B cell (primary cell): ENCODE measurements at regions not wholly inside any gene's neighbourhood (a gene's known extent, or its start where the extent isn't known, plus 50 kb on each side); places are given as distances from the start of the nearest gene placed in this dataset.

Source experiments
- ATAC-seq: fragments of 200-7000 bp; cut with Tn5 transposase; one replicate; pipeline ENCODE4 v1.10.0; 2021; ENCODE audit warnings: low read depth, mild to moderate bottlenecking, moderate number of reproducible peaks, moderate library complexity
- CTCF ChIA-PET: fragments of 350-600 bp; sonication (Branson Sonifier 250); formaldehyde crosslinking; loops from one replicate; lab custom pipeline; 2021; ENCODE audit warnings: antibody characterized with exemption, inconsistent platforms; lab: Charles Lee
- POLR2A ChIA-PET: fragments of 350-600 bp; sonication (Branson Sonifier 250); formaldehyde crosslinking; loops from one replicate; lab custom pipeline; 2021; ENCODE audit warnings: antibody characterized with exemption; lab: Charles Lee
- DNase-seq: peaks from one replicate; pipeline ENCODE4 v3.0.0; 2013
- H2AFZ ChIP-seq: 2 replicates; pipeline ENCODE4 v1.6.1; 2012; ENCODE audit warnings: mild to moderate bottlenecking, low read depth, low read length; ENCODE audit not compliant: insufficient read depth, poor library complexity, severe bottlenecking
- H3K27ac ChIP-seq, 2 donors: 1 replicate in 1 of 2; 2 replicates in 1 of 2; pipeline ENCODE4 v1.5.1; 2012 to 2013; ENCODE audit warnings: low read length in 2 of 2, mild to moderate bottlenecking in 2 of 2, moderate library complexity in 1 of 2
- H3K27me3 ChIP-seq, 4 experiments: fragments of 200-600 bp in 1 of 4; sonication (generic) in 1 of 4; replicated peaks in 1 of 4; 1 replicate in 2 of 4; 2 replicates in 2 of 4; pipeline versions ENCODE4 v1.6.1 to v1.7.0; 2013 to 2016; ENCODE audit warnings: low read length in 3 of 4, mild to moderate bottlenecking in 2 of 4, mixed read lengths in 1 of 4, moderate library complexity in 1 of 4; ENCODE audit not compliant: insufficient read depth in 4 of 4, control insufficient read depth in 3 of 4; ENCODE audit errors: control extremely low read depth in 1 of 4
- H3K36me3 ChIP-seq, 2 experiments: replicated peaks in 1 of 2; 1 replicate in 1 of 2; 2 replicates in 1 of 2; pipeline versions ENCODE4 v1.6.1 to v1.7.1; 2013; ENCODE audit warnings: low read length in 1 of 2; ENCODE audit not compliant: insufficient read depth in 2 of 2, control insufficient read depth in 1 of 2; ENCODE audit errors: control extremely low read depth in 1 of 2, extremely low read depth in 1 of 2
- H3K4me1 ChIP-seq, 2 donors: fragments of 200-600 bp in 1 of 2; sonication (generic) in 1 of 2; 1 replicate in 1 of 2; 2 replicates in 1 of 2; pipeline versions ENCODE4 v1.5.1 to v1.6.1; 2013 to 2017; ENCODE audit warnings: low read length in 2 of 2; ENCODE audit not compliant: control insufficient read depth in 2 of 2, insufficient read depth in 2 of 2
- H3K4me2 ChIP-seq: replicated peaks from 2 replicates; pipeline ENCODE3; 2012; ENCODE audit warnings: mild to moderate bottlenecking, low read depth, low read length; ENCODE audit not compliant: poor library complexity, severe bottlenecking
- H3K4me3 ChIP-seq, 5 experiments: fragments of 200-600 bp in 1 of 5; sonication (generic) in 1 of 5; 1 replicate in 3 of 5; 2 replicates in 2 of 5; pipeline versions ENCODE4 v1.5.1 to v1.7.0; 2011 to 2016; ENCODE audit warnings: low read length in 4 of 5, mild to moderate bottlenecking in 4 of 5, low read depth in 2 of 5, control low read depth in 1 of 5, moderate library complexity in 1 of 5; ENCODE audit not compliant: insufficient read depth in 1 of 5; ENCODE audit errors: control extremely low read depth in 1 of 5, extremely low read depth in 1 of 5
- H3K79me2 ChIP-seq: fragments of 200-600 bp; sonication (generic); one replicate; pipeline ENCODE4 v1.6.0; 2016; ENCODE audit warnings: low read length; ENCODE audit not compliant: control insufficient read depth, insufficient read depth
- H3K9ac ChIP-seq: fragments of 200-600 bp; sonication (generic); 2 replicates; pipeline ENCODE4 v1.6.1; 2017; ENCODE audit warnings: mild to moderate bottlenecking, low read length, moderate library complexity
- H3K9me3 ChIP-seq, 3 donors: one replicate each; pipeline versions ENCODE4 v1.6.1 to v1.7.1; 2013; ENCODE audit warnings: low read length in 2 of 3; ENCODE audit not compliant: control insufficient read depth in 2 of 3, insufficient read depth in 1 of 3; ENCODE audit errors: control extremely low read depth in 1 of 3
- H4K20me1 ChIP-seq: 2 replicates; pipeline ENCODE4 v1.6.0; 2012; ENCODE audit warnings: mild to moderate bottlenecking, low read length; ENCODE audit not compliant: insufficient read depth, control insufficient read depth, poor library complexity, severe bottlenecking
- H3K27ac Mint-ChIP-seq: one replicate; pipeline ENCODE4 v1.8.0; 2021; ENCODE audit warnings: mixed read lengths
- H3K27me3 Mint-ChIP-seq: one replicate; pipeline ENCODE4 v1.8.0; 2021; ENCODE audit warnings: mixed read lengths
- H3K4me1 Mint-ChIP-seq: one replicate; pipeline ENCODE4 v1.8.0; 2021; ENCODE audit warnings: mixed read lengths
- H3K4me3 Mint-ChIP-seq: one replicate; pipeline ENCODE4 v1.8.0; 2021; ENCODE audit warnings: mixed read lengths
- H3K9me3 Mint-ChIP-seq: one replicate; pipeline ENCODE4 v1.8.0; 2022; ENCODE audit warnings: mixed read lengths; ENCODE audit not compliant: insufficient read depth
- EZH2 ChIP-seq: IDR thresholded peaks from 2 replicates; pipeline ENCODE4 v1.6.1; 2012; ENCODE audit warnings: borderline replicate concordance, low read depth, mild to moderate bottlenecking, moderate library complexity, low read length; ENCODE audit not compliant: insufficient read depth, poor library complexity, severe bottlenecking
- WGBS: methylation state at CpG from one replicate; pipeline ENCODE4 v1.1.5; 2013; ENCODE audit warnings: missing lambda C conversion rate; ENCODE audit not compliant: insufficient coverage; 5-methylcytosine and 5-hydroxymethylcytosine counted together
- intact Hi-C: fragments of 100-400 bp; cut with micrococcal nuclease; formaldehyde crosslinking; loops from one replicate; pipeline ENCODE4 v1.10.0; 2022
- TF ChIP-seq, protein P1 (sequence below): fragments of 200-600 bp; IDR thresholded peaks from one replicate; pipeline ENCODE4 v1.8.0; 2022; ENCODE audit warnings: antibody characterized with exemption, mild to moderate bottlenecking

DNA sequence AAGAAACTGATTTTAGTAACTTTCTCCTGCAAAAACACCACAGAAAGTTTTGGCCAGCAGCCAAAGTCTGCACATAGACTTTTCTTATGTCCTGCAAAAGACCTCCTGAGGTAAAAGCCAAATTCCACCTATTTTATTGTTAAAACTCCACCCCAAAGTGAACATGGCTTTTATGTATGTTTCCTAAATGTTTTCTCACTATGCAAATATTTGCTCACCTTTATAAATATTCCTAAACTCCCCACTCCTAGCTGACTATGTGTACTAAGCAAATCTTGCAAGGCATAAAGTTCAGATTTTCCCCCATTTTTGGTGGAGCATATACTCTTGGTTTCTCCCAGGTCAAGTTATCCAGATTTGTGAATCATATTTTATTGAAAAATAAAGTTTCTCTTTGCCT, 446.2 kb downstream of the DNAH5 start:
- Mint-ChIP-seq H3K27ac (no peak overlapping the region), H3K4me1 (no peaks in the 10 kb centered on the region), H3K4me3 (no peak overlapping the region), H3K9me3 (peaks cover 6% of the 10 kb centered on the region), H3K27me3 (no peaks in the 10 kb centered on the region)
- Histone ChIP-seq H3K9me3 (peaks cover 0 to 9% (median 0%) of the 10 kb centered on the region in 3 donors), H3K27me3 (no peaks in the 10 kb centered on the region), H2AFZ (no peak overlapping the region), H3K4me3 (no peak overlapping the region), H4K20me1 (no peaks in the 10 kb centered on the region), H3K9ac (no peak overlapping the region), H3K4me1 (no peaks in the 10 kb centered on the region), H3K27ac (no peak overlapping the region), H3K4me2 (no peak overlapping the region), H3K79me2 (no peaks in the 10 kb centered on the region), H3K36me3 (no peaks in the 10 kb centered on the region)
- ChIA-PET CTCF (no interaction called here), POLR2A (no interaction called here)
- DNase-seq, result no peak
- TF ChIP-seq, protein P1, sequence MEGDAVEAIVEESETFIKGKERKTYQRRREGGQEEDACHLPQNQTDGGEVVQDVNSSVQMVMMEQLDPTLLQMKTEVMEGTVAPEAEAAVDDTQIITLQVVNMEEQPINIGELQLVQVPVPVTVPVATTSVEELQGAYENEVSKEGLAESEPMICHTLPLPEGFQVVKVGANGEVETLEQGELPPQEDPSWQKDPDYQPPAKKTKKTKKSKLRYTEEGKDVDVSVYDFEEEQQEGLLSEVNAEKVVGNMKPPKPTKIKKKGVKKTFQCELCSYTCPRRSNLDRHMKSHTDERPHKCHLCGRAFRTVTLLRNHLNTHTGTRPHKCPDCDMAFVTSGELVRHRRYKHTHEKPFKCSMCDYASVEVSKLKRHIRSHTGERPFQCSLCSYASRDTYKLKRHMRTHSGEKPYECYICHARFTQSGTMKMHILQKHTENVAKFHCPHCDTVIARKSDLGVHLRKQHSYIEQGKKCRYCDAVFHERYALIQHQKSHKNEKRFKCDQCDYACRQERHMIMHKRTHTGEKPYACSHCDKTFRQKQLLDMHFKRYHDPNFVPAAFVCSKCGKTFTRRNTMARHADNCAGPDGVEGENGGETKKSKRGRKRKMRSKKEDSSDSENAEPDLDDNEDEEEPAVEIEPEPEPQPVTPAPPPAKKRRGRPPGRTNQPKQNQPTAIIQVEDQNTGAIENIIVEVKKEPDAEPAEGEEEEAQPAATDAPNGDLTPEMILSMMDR, result no peak
- no peak for TF ChIP-seq EZH2
- intact Hi-C loops, result no loop called here
- ATAC-seq, result no peak

DNA sequence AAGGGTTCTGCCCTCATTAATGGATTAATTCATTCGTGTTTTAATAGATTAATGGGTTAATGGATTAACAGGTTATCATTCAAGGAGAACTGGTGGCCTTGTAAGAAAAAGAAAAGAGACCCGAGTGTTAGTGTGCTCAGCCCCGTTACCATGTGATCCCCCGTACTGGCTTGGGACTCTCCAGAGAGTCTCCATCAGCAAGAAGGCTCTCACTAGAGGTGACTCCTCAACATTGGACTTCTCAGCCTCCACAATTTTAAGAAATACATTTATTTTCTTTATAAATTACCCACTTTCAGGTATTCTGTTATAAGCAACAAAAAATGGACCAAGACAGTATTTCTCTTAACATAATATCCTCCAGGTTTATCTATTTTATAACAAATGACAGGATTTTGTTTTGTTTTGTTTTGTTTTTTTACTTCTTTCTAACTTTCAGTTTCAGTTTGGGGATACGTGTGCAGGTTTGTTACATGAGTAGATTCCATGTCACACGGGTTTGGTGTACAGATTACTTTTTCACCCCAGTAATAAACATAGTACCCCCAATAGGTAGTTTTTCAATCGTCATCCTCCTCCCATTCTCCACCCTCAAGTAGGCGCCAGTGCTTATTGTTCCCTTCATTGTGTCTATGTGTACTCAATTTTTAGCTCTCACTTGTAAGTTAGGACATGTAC, 456.1 kb downstream of the DNAH5 start:
- intact Hi-C loops, result no loop called here
- no peak overlapping the region for H3K4me2 ChIP-seq
- H4K20me1 ChIP-seq, result no peaks in the 10 kb centered on the region
- TF ChIP-seq EZH2, result no peak
- TF ChIP-seq, protein P1, result no peak
- ChIA-PET CTCF (no interaction called here), POLR2A (no interaction called here)
- no peaks in the 10 kb centered on the region for H3K36me3 ChIP-seq
- ATAC-seq, result no peak
- no peaks in the 10 kb centered on the region for H3K27me3 Mint-ChIP-seq
- H3K4me1 Mint-ChIP-seq, result no peaks in the 10 kb centered on the region
- H3K27ac ChIP-seq, result no peak overlapping the region
- no peaks in the 10 kb centered on the region for H3K9me3 ChIP-seq
- no peak for DNase-seq
- no peaks in the 10 kb centered on the region for H3K79me2 ChIP-seq
- H3K4me1 ChIP-seq, result no peaks in the 10 kb centered on the region
- 96% methylated on average over 3 of the region's 8 CpGs for WGBS
- no peaks in the 10 kb centered on the region for H3K9me3 Mint-ChIP-seq
- H3K4me3 ChIP-seq, result no peak overlapping the region
- H3K27me3 ChIP-seq, result no peaks in the 10 kb centered on the region
- H3K27ac Mint-ChIP-seq, result no peak overlapping the region
- no peak overlapping the region for H2AFZ ChIP-seq
- no peak overlapping the region for H3K9ac ChIP-seq
- no peak overlapping the region for H3K4me3 Mint-ChIP-seq
